Tibial nerve (tissue), 4 donors: ENCODE measurements at regions not wholly inside any gene's neighbourhood (a gene's known extent, or its start where the extent isn't known, plus 50 kb on each side); places are given as distances from the start of the nearest gene placed in this dataset.

ENCODE experiments used
- DNase-seq, 2 donors: peaks; one replicate each; pipeline ENCODE4 v3.0.0-alpha.2; 2019; ENCODE audit warnings: low spot score in 2 of 2
- H3K27ac ChIP-seq, 4 donors: fragments of 200-600 bp; sonication (generic) in 3 of 4; one replicate each; pipeline ENCODE4 v1.5.1; 2017 to 2019; ENCODE audit warnings: mild to moderate bottlenecking in 1 of 4
- H3K27me3 ChIP-seq, 2 donors: fragments of 200-600 bp; sonication (generic) in 1 of 2; one replicate each; pipeline versions ENCODE4 v1.5.1 to v1.6.0; 2017 to 2019
- H3K36me3 ChIP-seq, 3 donors: fragments of 200-600 bp; sonication (generic); one replicate each; pipeline ENCODE4 v1.5.1; 2018 to 2019
- H3K4me1 ChIP-seq, 4 donors: fragments of 200-600 bp; sonication (generic) in 3 of 4; one replicate each; pipeline ENCODE4 v1.5.1; 2017 to 2019
- H3K4me3 ChIP-seq, 4 donors: fragments of 200-600 bp; sonication (generic) in 3 of 4; one replicate each; pipeline ENCODE4 v1.5.1; 2017 to 2019; ENCODE audit warnings: mild to moderate bottlenecking in 1 of 4, moderate library complexity in 1 of 4
- H3K9me3 ChIP-seq, 4 donors: fragments of 200-600 bp; sonication (generic) in 3 of 4; one replicate each; pipeline ENCODE4 v1.5.1; 2017 to 2019
- CTCF ChIP-seq, 5 experiments: fragments of 200-600 bp in 3 of 5; fragments of 450-650 bp in 2 of 5; sonication (generic) in 3 of 5; IDR thresholded peaks; one replicate each; pipeline ENCODE4 v1.5.1; 2016 to 2019; ENCODE audit warnings: antibody characterized with exemption in 5 of 5, mild to moderate bottlenecking in 3 of 5, moderate library complexity in 2 of 5
- EP300 ChIP-seq, 2 donors: sonication (generic); formaldehyde crosslinking; IDR thresholded peaks; one replicate each; pipeline ENCODE4 v1.6.1; 2017; ENCODE audit warnings: antibody characterized with exemption in 2 of 2, mild to moderate bottlenecking in 1 of 2
- POLR2A ChIP-seq, 2 donors: fragments of 450-650 bp; IDR thresholded peaks; one replicate each; pipeline ENCODE4 v1.6.1; 2017; ENCODE audit warnings: antibody characterized with exemption in 2 of 2, mild to moderate bottlenecking in 2 of 2, moderate library complexity in 2 of 2
- WGBS, 2 donors: methylation state at CpG; one replicate each; pipeline ENCODE4 v1.1.5; 2018; 5-methylcytosine and 5-hydroxymethylcytosine counted together

DNA sequence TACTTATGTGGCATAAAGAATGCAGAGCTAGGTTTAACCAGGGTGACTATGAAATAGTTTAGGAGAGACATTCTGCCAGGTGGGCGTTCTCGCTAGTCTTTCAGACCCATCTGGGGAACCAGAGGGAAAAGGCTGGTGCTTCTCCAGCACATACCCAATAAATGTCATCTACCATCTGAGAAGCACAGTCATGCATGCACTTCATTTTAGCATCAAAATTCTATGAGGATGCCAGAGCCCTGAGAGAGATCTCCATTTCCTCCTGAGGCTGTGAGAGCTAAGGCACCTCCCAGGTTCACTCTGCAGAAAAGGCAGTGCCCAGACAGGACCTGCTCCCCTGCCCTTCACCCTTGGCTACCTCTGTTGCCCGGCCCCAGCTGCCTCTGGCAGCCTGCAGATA lies 196.2 kb upstream of the PRNP start:
- H3K27ac ChIP-seq, result no peak overlapping the region
- DNase-seq, result no peak
- H3K9me3 ChIP-seq, result no peaks in the 10 kb centered on the region
- no peaks in the 10 kb centered on the region for H3K36me3 ChIP-seq
- no peak overlapping the region for H3K4me3 ChIP-seq
- no peaks in the 10 kb centered on the region for H3K27me3 ChIP-seq
- TF ChIP-seq EP300 (IDR thresholded peaks at IDR 0.05), result no peak
- no peak for TF ChIP-seq CTCF (IDR thresholded peaks at IDR 0.05)
- no peak for TF ChIP-seq POLR2A (IDR thresholded peaks at IDR 0.05)
- 80 to 90% methylated on average over 3 of the region's 3 CpGs for WGBS, 2 donors
- no peaks in the 10 kb centered on the region for H3K4me1 ChIP-seq

DNA sequence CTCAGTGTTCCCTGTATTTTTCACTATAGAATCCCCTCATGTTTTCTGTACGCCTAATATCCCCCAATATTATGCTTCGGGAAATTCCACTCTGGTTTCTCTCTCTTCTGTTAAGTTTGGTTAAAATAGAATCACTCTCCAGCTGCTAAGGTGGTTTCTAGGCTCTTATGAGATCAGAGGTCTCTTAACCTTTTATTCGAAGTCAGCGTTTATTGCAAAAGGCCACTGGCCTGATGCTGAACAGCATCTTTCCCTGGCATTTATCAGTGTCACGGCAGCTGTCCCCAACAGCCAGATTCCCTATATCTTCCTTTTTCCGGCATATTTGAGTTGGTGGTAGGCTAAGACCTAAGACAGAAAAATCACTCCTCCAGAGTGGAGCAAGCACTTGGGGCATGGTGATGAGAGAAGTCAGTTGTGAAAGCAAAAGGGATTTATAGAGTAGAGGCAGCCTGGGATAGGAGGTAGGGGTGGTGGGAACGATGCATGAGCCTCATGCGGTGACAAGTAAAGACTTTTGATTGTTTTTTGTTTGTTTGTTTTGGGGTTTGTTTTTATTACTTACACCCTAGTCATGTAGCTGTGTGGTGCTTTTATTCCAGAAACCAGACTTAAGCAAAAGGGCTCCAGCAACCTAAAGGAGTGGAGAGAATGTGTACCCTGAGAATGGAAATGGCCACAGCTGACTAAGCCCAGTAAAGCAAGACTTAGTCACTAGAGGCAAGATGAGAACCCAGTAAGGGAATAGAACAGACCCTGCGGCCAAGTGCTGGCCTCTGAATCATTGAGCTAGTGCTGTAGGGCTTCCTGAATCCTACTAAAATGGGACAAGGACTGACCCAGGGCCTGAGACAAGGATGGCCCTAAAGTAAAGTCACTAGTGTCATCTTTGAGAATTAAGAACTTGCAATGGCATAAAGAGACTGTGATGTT lies 197.6 kb upstream of the PRNP start:
- H3K9me3 ChIP-seq, result no peaks in the 10 kb centered on the region
- H3K27me3 ChIP-seq, result no peaks in the 10 kb centered on the region
- H3K27ac ChIP-seq, result no peak overlapping the region
- no peaks in the 10 kb centered on the region for H3K4me1 ChIP-seq
- no peak for DNase-seq
- no peak overlapping the region for H3K4me3 ChIP-seq
- H3K36me3 ChIP-seq, result no peaks in the 10 kb centered on the region
- WGBS, 2 donors, result 88 to 91% methylated on average over 9 of the region's 9 CpGs
- TF ChIP-seq CTCF (IDR thresholded peaks at IDR 0.05) (no peak), POLR2A (IDR thresholded peaks at IDR 0.05) (no peak), EP300 (IDR thresholded peaks at IDR 0.05) (no peak)

GRCh38 chr20:4484379-4484997 lies 201.8 kb upstream of the PRNP start:
- Histone ChIP-seq H3K27ac (no peak overlapping the region), H3K4me3 (no peak overlapping the region), H3K4me1 (no peaks in the 10 kb centered on the region), H3K36me3 (no peaks in the 10 kb centered on the region), H3K9me3 (no peaks in the 10 kb centered on the region), H3K27me3 (no peaks in the 10 kb centered on the region)
- no peak for DNase-seq
- no peak for TF ChIP-seq EP300 (IDR thresholded peaks at IDR 0.05)
- TF ChIP-seq POLR2A (IDR thresholded peaks at IDR 0.05), result no peak
- TF ChIP-seq CTCF (IDR thresholded peaks at IDR 0.05), result no peak
- WGBS, 2 donors, result 56% methylated on average over 5 of the region's 5 CpGs

GRCh38 chr20:4483961-4484360 lies 202.3 kb upstream of the PRNP start:
- Histone ChIP-seq H3K27ac (no peak overlapping the region), H3K4me3 (no peak overlapping the region), H3K9me3 (no peaks in the 10 kb centered on the region), H3K27me3 (no peaks in the 10 kb centered on the region), H3K4me1 (no peaks in the 10 kb centered on the region), H3K36me3 (no peaks in the 10 kb centered on the region)
- DNase-seq, result no peak
- TF ChIP-seq POLR2A (IDR thresholded peaks at IDR 0.05), result no peak
- no peak for TF ChIP-seq CTCF (IDR thresholded peaks at IDR 0.05)
- no peak for TF ChIP-seq EP300 (IDR thresholded peaks at IDR 0.05)

DNA sequence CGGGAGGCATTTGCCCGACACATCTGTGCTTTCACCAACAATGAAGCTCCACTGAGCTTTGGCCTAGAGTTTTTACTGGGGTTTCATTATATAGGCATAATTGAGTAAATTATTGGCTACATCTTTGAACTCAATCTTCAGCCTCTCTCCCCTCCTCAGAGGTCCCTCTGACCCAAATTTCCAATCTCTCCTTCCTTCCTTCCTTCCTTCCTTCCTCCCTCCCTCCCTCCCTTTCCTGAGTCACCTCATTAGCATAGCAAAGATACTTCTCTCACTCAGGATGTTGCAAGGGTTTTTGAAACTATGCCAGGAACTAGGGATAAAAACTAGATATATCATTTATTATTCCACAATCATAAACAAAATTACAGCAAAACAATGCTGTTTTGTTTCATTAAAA lies 202.8 kb upstream of the PRNP start:
- no peaks in the 10 kb centered on the region for H3K27me3 ChIP-seq
- H3K4me1 ChIP-seq, result no peaks in the 10 kb centered on the region
- H3K4me3 ChIP-seq, result no peak overlapping the region
- H3K9me3 ChIP-seq, result no peaks in the 10 kb centered on the region
- WGBS, 2 donors, result 68 to 89% methylated on average over 2 of the region's 2 CpGs
- no peak for DNase-seq
- H3K27ac ChIP-seq, result no peak overlapping the region
- no peak for TF ChIP-seq CTCF (IDR thresholded peaks at IDR 0.05)
- no peak for TF ChIP-seq EP300 (IDR thresholded peaks at IDR 0.05)
- no peak for TF ChIP-seq POLR2A (IDR thresholded peaks at IDR 0.05)
- H3K36me3 ChIP-seq, result no peaks in the 10 kb centered on the region
